Endodermal cell (in vitro differentiated cells): ENCODE measurements at regions not wholly inside any gene's neighbourhood (a gene's known extent, or its start where the extent isn't known, plus 50 kb on each side); places are given as distances from the start of the nearest gene placed in this dataset.

Experiments used
- DNase-seq: peaks from one replicate; pipeline ENCODE4 v3.0.0-alpha.2; 2017
- H3K27ac ChIP-seq: 2 replicates; pipeline ENCODE4 v1.5.1; 2013; ENCODE audit warnings: mild to moderate bottlenecking, low read depth, low read length, moderate library complexity
- H3K27me3 ChIP-seq: 2 replicates; pipeline ENCODE4 v1.6.1; 2013; ENCODE audit warnings: mild to moderate bottlenecking, low read length, moderate library complexity; ENCODE audit not compliant: insufficient read depth, control insufficient read depth, poor library complexity, severe bottlenecking
- H3K36me3 ChIP-seq: 2 replicates; pipeline ENCODE4 v1.7.0; 2013; ENCODE audit warnings: mild to moderate bottlenecking, low read length, moderate library complexity; ENCODE audit not compliant: control insufficient read depth, insufficient read depth
- H3K4me1 ChIP-seq: one replicate; pipeline ENCODE4 v1.7.0; 2013; ENCODE audit warnings: low read length; ENCODE audit not compliant: control insufficient read depth, insufficient read depth
- H3K4me3 ChIP-seq: 2 replicates; pipeline ENCODE4 v1.5.1; 2013; ENCODE audit warnings: mild to moderate bottlenecking, low read length, moderate library complexity
- H3K9ac ChIP-seq: 2 replicates; pipeline ENCODE4 v1.6.1; 2013; ENCODE audit warnings: mild to moderate bottlenecking, low read length, moderate library complexity; ENCODE audit not compliant: poor library complexity, severe bottlenecking; ENCODE audit errors: extremely low read depth
- H3K9me3 ChIP-seq: 2 replicates; pipeline ENCODE4 v1.6.1; 2013; ENCODE audit warnings: mild to moderate bottlenecking, low read length, moderate library complexity; ENCODE audit not compliant: control insufficient read depth
- H3K27ac Mint-ChIP-seq: 2 replicates; pipeline ENCODE4 v1.8.0; 2020; ENCODE audit warnings: mixed read lengths
- H3K27me3 Mint-ChIP-seq: 2 replicates; pipeline ENCODE4 v1.8.0; 2021; ENCODE audit warnings: mild to moderate bottlenecking, mixed read lengths; ENCODE audit not compliant: insufficient read depth
- H3K36me3 Mint-ChIP-seq: 2 replicates; pipeline ENCODE4 v1.8.0; 2020; ENCODE audit warnings: low read depth, mixed read lengths
- H3K4me1 Mint-ChIP-seq: 2 replicates; pipeline ENCODE4 v1.8.0; 2020; ENCODE audit warnings: mixed read lengths
- H3K4me3 Mint-ChIP-seq: 2 replicates; pipeline ENCODE4 v1.8.0; 2020; ENCODE audit warnings: mild to moderate bottlenecking, moderate library complexity, mixed read lengths
- H3K9me3 Mint-ChIP-seq: 2 replicates; pipeline ENCODE4 v1.8.0; 2020; ENCODE audit warnings: mild to moderate bottlenecking, mixed read lengths
- WGBS, 2 experiments: methylation state at CpG; one replicate each; pipeline versions ENCODE4 v1.1.5 to v1.1.7; 2013; ENCODE audit warnings: missing lambda C conversion rate in 2 of 2, mixed read lengths in 1 of 2; ENCODE audit not compliant: insufficient coverage in 1 of 2, insufficient read length in 1 of 2; 5-methylcytosine and 5-hydroxymethylcytosine counted together
- TF ChIP-seq, protein P1 (sequence below): fragments of 200-600 bp; sonication (generic); conservative IDR thresholded peaks from 2 replicates; pipeline ENCODE4 v1.5.0; 2021; ENCODE audit warnings: antibody characterized with exemption, mild to moderate bottlenecking

DNA sequence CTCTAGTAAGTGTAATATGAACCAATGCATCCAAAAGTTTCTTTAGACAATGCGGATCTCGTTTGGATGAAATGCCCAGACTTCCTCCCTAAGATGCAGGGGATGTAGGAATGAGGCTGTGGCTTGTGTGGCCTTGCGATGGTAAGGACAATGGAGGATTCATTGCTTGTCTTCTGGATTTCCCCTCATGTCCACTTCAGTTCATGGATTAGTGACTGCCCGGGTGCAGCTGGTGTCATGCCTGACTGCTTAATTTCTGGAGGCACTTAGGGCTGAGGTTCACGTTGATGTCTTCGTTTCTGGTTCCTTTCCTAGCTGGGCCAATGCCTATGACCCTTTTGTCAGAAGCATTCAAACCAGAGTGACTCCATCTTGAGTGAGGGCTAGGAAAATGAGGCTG lies 93.8 kb downstream of the SCP2D1 start:
- DNase-seq, result no peak
- peaks cover 3% of the 10 kb centered on the region for H3K9me3 Mint-ChIP-seq
- Histone ChIP-seq H3K4me1 (no peaks in the 10 kb centered on the region), H3K27me3 (no peaks in the 10 kb centered on the region), H3K9ac (no peak overlapping the region), H3K9me3 (no peaks in the 10 kb centered on the region), H3K36me3 (no peaks in the 10 kb centered on the region), H3K27ac (no peak overlapping the region), H3K4me3 (no peak overlapping the region)
- no peak overlapping the region for H3K27ac Mint-ChIP-seq
- 96 to 97% methylated on average over 4 to 6 of the region's 6 CpGs for WGBS, 2 experiments
- no peak overlapping the region for H3K4me3 Mint-ChIP-seq
- H3K27me3 Mint-ChIP-seq, result peaks cover 15% of the 10 kb centered on the region
- no peaks in the 10 kb centered on the region for H3K36me3 Mint-ChIP-seq
- TF ChIP-seq, protein P1, sequence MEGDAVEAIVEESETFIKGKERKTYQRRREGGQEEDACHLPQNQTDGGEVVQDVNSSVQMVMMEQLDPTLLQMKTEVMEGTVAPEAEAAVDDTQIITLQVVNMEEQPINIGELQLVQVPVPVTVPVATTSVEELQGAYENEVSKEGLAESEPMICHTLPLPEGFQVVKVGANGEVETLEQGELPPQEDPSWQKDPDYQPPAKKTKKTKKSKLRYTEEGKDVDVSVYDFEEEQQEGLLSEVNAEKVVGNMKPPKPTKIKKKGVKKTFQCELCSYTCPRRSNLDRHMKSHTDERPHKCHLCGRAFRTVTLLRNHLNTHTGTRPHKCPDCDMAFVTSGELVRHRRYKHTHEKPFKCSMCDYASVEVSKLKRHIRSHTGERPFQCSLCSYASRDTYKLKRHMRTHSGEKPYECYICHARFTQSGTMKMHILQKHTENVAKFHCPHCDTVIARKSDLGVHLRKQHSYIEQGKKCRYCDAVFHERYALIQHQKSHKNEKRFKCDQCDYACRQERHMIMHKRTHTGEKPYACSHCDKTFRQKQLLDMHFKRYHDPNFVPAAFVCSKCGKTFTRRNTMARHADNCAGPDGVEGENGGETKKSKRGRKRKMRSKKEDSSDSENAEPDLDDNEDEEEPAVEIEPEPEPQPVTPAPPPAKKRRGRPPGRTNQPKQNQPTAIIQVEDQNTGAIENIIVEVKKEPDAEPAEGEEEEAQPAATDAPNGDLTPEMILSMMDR, result no peak
- peaks cover 13% of the 10 kb centered on the region for H3K4me1 Mint-ChIP-seq

DNA sequence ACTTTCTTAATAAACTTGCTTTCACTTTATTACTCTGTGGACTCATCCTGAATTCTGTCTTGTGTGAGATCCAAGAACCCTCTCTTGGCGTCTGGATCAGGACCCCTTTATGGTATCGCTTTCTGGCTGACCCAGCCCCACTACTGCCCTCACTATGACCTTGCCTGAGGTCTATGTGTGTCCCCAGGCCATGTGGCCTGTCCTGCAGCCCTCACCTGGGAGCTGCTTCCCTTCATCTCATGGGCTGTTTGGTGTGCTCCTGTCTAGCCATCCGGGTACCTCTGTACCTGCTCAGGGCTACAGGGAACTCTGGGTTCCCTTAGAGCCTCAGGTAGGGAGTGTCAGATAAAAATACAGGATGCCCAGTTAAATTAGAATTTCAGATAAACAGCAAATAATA lies 94.5 kb downstream of the SCP2D1 start:
- Histone ChIP-seq H3K9ac (no peak overlapping the region), H3K9me3 (no peaks in the 10 kb centered on the region), H3K36me3 (no peaks in the 10 kb centered on the region), H3K27me3 (no peaks in the 10 kb centered on the region), H3K27ac (no peak overlapping the region), H3K4me1 (no peaks in the 10 kb centered on the region), H3K4me3 (no peak overlapping the region)
- no peak overlapping the region for H3K4me3 Mint-ChIP-seq
- no peak overlapping the region for H3K27ac Mint-ChIP-seq
- H3K36me3 Mint-ChIP-seq, result no peaks in the 10 kb centered on the region
- no peak for DNase-seq
- H3K9me3 Mint-ChIP-seq, result peaks cover 1% of the 10 kb centered on the region
- H3K27me3 Mint-ChIP-seq, result peaks cover 22% of the 10 kb centered on the region
- TF ChIP-seq, protein P1, result no peak
- 44 to 53% methylated on average over 2 to 3 of the region's 3 CpGs for WGBS, 2 experiments
- peaks cover 13% of the 10 kb centered on the region for H3K4me1 Mint-ChIP-seq

DNA sequence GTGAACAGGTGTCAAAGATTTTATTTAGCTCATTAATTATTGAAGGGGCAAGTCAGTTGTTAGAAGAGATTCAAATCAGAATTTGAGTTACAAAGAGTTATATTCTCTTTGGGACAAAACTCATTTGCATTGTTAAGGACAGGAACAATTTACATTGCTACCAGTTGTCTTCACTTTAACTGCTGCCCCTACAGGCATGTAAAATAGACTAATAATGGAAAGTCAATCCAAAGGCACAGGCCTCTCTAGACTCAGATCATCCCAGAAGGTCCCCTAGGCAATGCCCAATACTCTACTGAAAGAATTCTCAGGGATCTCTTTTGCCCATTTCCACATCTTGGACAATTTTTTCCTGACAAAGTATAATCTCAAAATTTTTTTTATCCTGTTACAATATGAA lies 95.7 kb downstream of the SCP2D1 start:
- Histone ChIP-seq H3K27ac (no peak overlapping the region), H3K4me3 (no peak overlapping the region), H3K36me3 (no peaks in the 10 kb centered on the region), H3K9me3 (no peaks in the 10 kb centered on the region), H3K27me3 (no peaks in the 10 kb centered on the region), H3K4me1 (no peaks in the 10 kb centered on the region), H3K9ac (no peak overlapping the region)
- Mint-ChIP-seq H3K4me3 (no peak overlapping the region), H3K36me3 (no peaks in the 10 kb centered on the region), H3K27ac (no peak overlapping the region), H3K9me3 (no peaks in the 10 kb centered on the region), H3K27me3 (peaks cover 29% of the 10 kb centered on the region), H3K4me1 (peaks cover 13% of the 10 kb centered on the region)
- no peak for DNase-seq
- TF ChIP-seq, protein P1, result no peak
